Body of pancreas (tissue), 4 donors: ENCODE measurements at regions not wholly inside any gene's neighbourhood (a gene's known extent, or its start where the extent isn't known, plus 50 kb on each side); places are given as distances from the start of the nearest gene placed in this dataset.

Source experiments
- CTCF ChIP-seq, 7 experiments: fragments of 450-650 bp in 4 of 7; fragments of 200-600 bp in 3 of 7; sonication (generic) in 3 of 7; IDR thresholded peaks; one replicate each; pipeline ENCODE4 v1.5.1; 2016 to 2019; ENCODE audit warnings: antibody characterized with exemption in 7 of 7
- POLR2A ChIP-seq, 3 donors: fragments of 450-650 bp; IDR thresholded peaks; one replicate each; pipeline ENCODE4 v1.6.1; 2016; ENCODE audit warnings: antibody characterized with exemption in 3 of 3, mild to moderate bottlenecking in 2 of 3

GRCh38 chr16:17776465-17776864, 305.7 kb upstream of the XYLT1 start:
- no peak for TF ChIP-seq CTCF (IDR thresholded peaks at IDR 0.05)
- TF ChIP-seq POLR2A (IDR thresholded peaks at IDR 0.05), result no peak
